Neural cell (in vitro differentiated cells): ENCODE measurements at regions not wholly inside any gene's neighbourhood (a gene's known extent, or its start where the extent isn't known, plus 50 kb on each side); places are given as distances from the start of the nearest gene placed in this dataset.
A peak's percentile ranks its signal among the peaks of the same experiment; 100 is the strongest.

Experiments used
- H2AFZ ChIP-seq: fragments of 200-600, 300-800 bp; sonication (generic), shearing (Covaris generic); 2 replicates; pipeline ENCODE4 v1.6.0; 2014; ENCODE audit warnings: low read depth, mild to moderate bottlenecking, antibody characterized with exemption, low read length, moderate library complexity
- H3F3A ChIP-seq: fragments of 200-600 bp; shearing (Covaris generic); 2 replicates; pipeline ENCODE4 v1.6.1; 2016; ENCODE audit warnings: mild to moderate bottlenecking, moderate library complexity, mixed read lengths, antibody characterized with exemption, low read length; ENCODE audit not compliant: insufficient read depth, poor library complexity, severe bottlenecking
- H3K27ac ChIP-seq: fragments of 200-600, 300-800 bp; sonication (generic), shearing (Covaris generic); 2 replicates; pipeline ENCODE4 v1.5.1; 2014; ENCODE audit warnings: mild to moderate bottlenecking, low read length, moderate library complexity
- H3K27me3 ChIP-seq: fragments of 300-800, 200-600 bp; sonication (generic), shearing (Covaris generic); 2 replicates; pipeline ENCODE4 v1.6.0; 2014; ENCODE audit warnings: mild to moderate bottlenecking, low read depth, low read length, moderate library complexity; ENCODE audit not compliant: insufficient read depth
- H3K36me3 ChIP-seq: fragments of 300-800, 200-600 bp; sonication (generic), shearing (Covaris generic); 2 replicates; pipeline ENCODE4 v1.5.1; 2014; ENCODE audit warnings: mild to moderate bottlenecking, antibody characterized with exemption, low read length, moderate library complexity; ENCODE audit not compliant: insufficient read depth
- H3K4me2 ChIP-seq: fragments of 300-800, 200-600 bp; sonication (generic), shearing (Covaris generic); 2 replicates; pipeline ENCODE4 v1.6.0; 2014; ENCODE audit warnings: mild to moderate bottlenecking, low read length
- H3K4me3 ChIP-seq: fragments of 300-800, 200-600 bp; sonication (generic), shearing (Covaris generic); 2 replicates; pipeline ENCODE4 v1.5.1; 2014; ENCODE audit warnings: mild to moderate bottlenecking, low read length, moderate library complexity
- H3K79me2 ChIP-seq: fragments of 200-600 bp; shearing (Covaris generic); replicated peaks from 2 replicates; pipeline ENCODE4 v1.6.0; 2014; ENCODE audit warnings: mild to moderate bottlenecking, low read length, moderate library complexity; ENCODE audit not compliant: insufficient read depth
- H3K9ac ChIP-seq: fragments of 300-800, 200-600 bp; sonication (generic), shearing (Covaris generic); 2 replicates; pipeline ENCODE4 v1.6.1; 2016; ENCODE audit warnings: mild to moderate bottlenecking, low read length, mixed read lengths
- H3K9me2 ChIP-seq: fragments of 200-600 bp; shearing (Covaris generic); 2 replicates; pipeline ENCODE4 v1.6.1; 2016; ENCODE audit warnings: mild to moderate bottlenecking, low read length, mixed read lengths; ENCODE audit not compliant: insufficient read depth
- H3K9me3 ChIP-seq: fragments of 200-600, 300-800 bp; sonication (generic), shearing (Covaris generic); 2 replicates; pipeline ENCODE4 v1.6.1; 2016; ENCODE audit warnings: mild to moderate bottlenecking, mixed run types, low read length, moderate library complexity, mixed read lengths
- H4K20me1 ChIP-seq: fragments of 200-600 bp; shearing (Covaris generic); 2 replicates; pipeline ENCODE4 v1.6.1; 2016; ENCODE audit warnings: mild to moderate bottlenecking, mixed run types; ENCODE audit not compliant: insufficient read depth
- CTCF ChIP-seq: fragments of 450-650 bp; IDR thresholded peaks from 2 replicates; pipeline ENCODE4 v1.5.1; 2014; ENCODE audit warnings: antibody characterized with exemption, mild to moderate bottlenecking, moderate library complexity; ENCODE audit not compliant: poor library complexity, severe bottlenecking
- EP300 ChIP-seq: fragments of 450-650 bp; conservative IDR thresholded peaks from 2 replicates; pipeline ENCODE4 v1.6.1; 2014; ENCODE audit warnings: antibody characterized with exemption, mild to moderate bottlenecking, moderate library complexity; ENCODE audit not compliant: poor library complexity, severe bottlenecking
- EZH2 ChIP-seq: fragments of 200-600, 300-800 bp; shearing (Covaris generic), sonication (generic); IDR thresholded peaks from 2 replicates; pipeline ENCODE4 v1.6.1; 2014; ENCODE audit warnings: antibody characterized with exemption, low read length, borderline replicate concordance, mild to moderate bottlenecking; ENCODE audit not compliant: insufficient read depth, poor library complexity, severe bottlenecking
- MXI1 ChIP-seq: fragments of 450-650 bp; conservative IDR thresholded peaks from 2 replicates; pipeline ENCODE4 v1.6.1; 2014; ENCODE audit warnings: antibody characterized with exemption, mild to moderate bottlenecking; ENCODE audit not compliant: poor library complexity, severe bottlenecking
- POLR2AphosphoS5 ChIP-seq: IDR thresholded peaks from 2 replicates; pipeline ENCODE4 v1.6.1; 2012
- RAD21 ChIP-seq: fragments of 450-650 bp; conservative IDR thresholded peaks from 2 replicates; pipeline ENCODE4 v1.6.1; 2014; ENCODE audit warnings: antibody characterized with exemption, mild to moderate bottlenecking, moderate library complexity
- REST ChIP-seq: IDR thresholded peaks from 2 replicates; pipeline ENCODE4 v1.6.1; 2012; ENCODE audit warnings: borderline replicate concordance
- SMC3 ChIP-seq: fragments of 450-650 bp; conservative IDR thresholded peaks from 2 replicates; pipeline ENCODE4 v1.6.1; 2014; ENCODE audit warnings: antibody characterized with exemption, mild to moderate bottlenecking, moderate library complexity; ENCODE audit not compliant: poor library complexity
- TAF1 ChIP-seq: IDR thresholded peaks from 2 replicates; pipeline ENCODE4 v1.6.1; 2012; ENCODE audit warnings: low read depth

- H3K4me3 ChIP-seq: peak overlapping the region; percentile 11
- no peak overlapping the region for H2AFZ ChIP-seq
- TF ChIP-seq EP300: peak; percentile 62
- TF ChIP-seq REST: peak; percentile 15
- TF ChIP-seq POLR2AphosphoS5: peak; percentile 30
- TF ChIP-seq CTCF: no peak
- no peak for TF ChIP-seq TAF1
- TF ChIP-seq RAD21: peak; percentile 22
- H3K4me2 ChIP-seq: peak overlapping the region; percentile 26
- peak overlapping the region; percentile 90 for H3K27ac ChIP-seq
- H3K79me2 ChIP-seq: no peaks in the 10 kb centered on the region
- H3K9ac ChIP-seq: peak overlapping the region; percentile 4
- no peaks in the 10 kb centered on the region for H4K20me1 ChIP-seq
- no peaks in the 10 kb centered on the region for H3K9me2 ChIP-seq
- peaks cover 17% of the 10 kb centered on the region for H3F3A ChIP-seq
- no peaks in the 10 kb centered on the region for H3K27me3 ChIP-seq
- H3K9me3 ChIP-seq: no peaks in the 10 kb centered on the region
- H3K36me3 ChIP-seq: no peaks in the 10 kb centered on the region
These were observed 94.1 kb upstream of the CHL1 start for GRCh38 chr3:102484-102883.

GRCh38 chr3:103991-104390 is 92.6 kb upstream of the CHL1 start:
- no peaks in the 10 kb centered on the region for H3K9me3 ChIP-seq
- H3K27me3 ChIP-seq: no peaks in the 10 kb centered on the region
- no peaks in the 10 kb centered on the region for H3K36me3 ChIP-seq
- H4K20me1 ChIP-seq: no peaks in the 10 kb centered on the region
- no peak for TF ChIP-seq EZH2
- TF ChIP-seq SMC3: no peak
- TF ChIP-seq TAF1: no peak
- no peak for TF ChIP-seq CTCF
- TF ChIP-seq REST: no peak
- no peak for TF ChIP-seq RAD21
- no peak for TF ChIP-seq EP300
- TF ChIP-seq MXI1: no peak
- TF ChIP-seq POLR2AphosphoS5: no peak
- no peak overlapping the region for H3K9ac ChIP-seq
- no peak overlapping the region for H3K4me3 ChIP-seq
- H2AFZ ChIP-seq: no peak overlapping the region
- H3K4me2 ChIP-seq: no peak overlapping the region
- no peaks in the 10 kb centered on the region for H3K79me2 ChIP-seq
- no peak overlapping the region for H3K27ac ChIP-seq
- peaks cover 6% of the 10 kb centered on the region for H3F3A ChIP-seq
- no peaks in the 10 kb centered on the region for H3K9me2 ChIP-seq
